H1 (cell line): ENCODE measurements at regions not wholly inside any gene's neighbourhood (a gene's known extent, or its start where the extent isn't known, plus 50 kb on each side); places are given as distances from the start of the nearest gene placed in this dataset.

Source experiments
- CTCF ChIA-PET: fragments of 300-600 bp; sonication (Branson Sonifier 250); formaldehyde crosslinking; loops from one replicate; lab custom pipeline; 2021; ENCODE audit not compliant: partially characterized antibody; lab: Charles Lee
- POLR2A ChIA-PET: fragments of 300-600 bp; sonication (Branson Sonifier 250); formaldehyde crosslinking; loops from one replicate; lab custom pipeline; 2021; ENCODE audit warnings: inconsistent platforms; ENCODE audit not compliant: partially characterized antibody; lab: Charles Lee
- DNase-seq, 2 experiments: peaks; one replicate each; pipeline versions ENCODE4 v3.0.0 to v3.0.0-alpha.2; 2010 to 2022; ENCODE audit warnings: low spot score in 2 of 2, low read depth in 1 of 2, mixed read lengths in 1 of 2
- FAIRE-seq: peaks from 2 replicates; lab custom pipeline; 2011; peaks lifted over from hg19 to GRCh38; lab: Jason Lieb, UNC
- H2AFZ ChIP-seq: 2 replicates; pipeline ENCODE4 v1.8.1; 2012; ENCODE audit warnings: low read length, inconsistent platforms
- H2AK5ac ChIP-seq: 2 replicates; pipeline ENCODE4 v1.6.1; 2013; ENCODE audit warnings: low read depth, low read length
- H2BK120ac ChIP-seq: replicated peaks from 2 replicates; pipeline ENCODE3; 2013; ENCODE audit warnings: low read depth, low read length, inconsistent platforms
- H2BK12ac ChIP-seq: 2 replicates; pipeline ENCODE4 v1.6.1; 2013; ENCODE audit warnings: low read depth, low read length
- H2BK15ac ChIP-seq: 2 replicates; pipeline ENCODE4 v1.6.1; 2013; ENCODE audit warnings: low read length
- H2BK20ac ChIP-seq: 2 replicates; pipeline ENCODE4 v1.6.1; 2013; ENCODE audit warnings: low read length
- H2BK5ac ChIP-seq: 2 replicates; pipeline ENCODE4 v1.6.1; 2013; ENCODE audit warnings: low read depth, low read length
- H3K14ac ChIP-seq: 2 replicates; pipeline ENCODE4 v1.6.1; 2013; ENCODE audit warnings: inconsistent platforms; ENCODE audit not compliant: insufficient read length
- H3K18ac ChIP-seq: 2 replicates; pipeline ENCODE4 v1.6.1; 2013; ENCODE audit warnings: low read length; ENCODE audit errors: extremely low read depth
- H3K23ac ChIP-seq: 2 replicates; pipeline ENCODE4 v1.6.1; 2013; ENCODE audit warnings: inconsistent platforms; ENCODE audit not compliant: insufficient read length
- H3K23me2 ChIP-seq: 2 replicates; pipeline ENCODE4 v1.6.1; 2013; ENCODE audit warnings: low read depth, low read length
- H3K27ac ChIP-seq: 2 replicates; pipeline ENCODE4 v1.6.1; 2011; ENCODE audit warnings: low read depth, low read length, inconsistent platforms
- H3K27me3 ChIP-seq, 4 experiments: replicated peaks in 1 of 4; 1 replicate in 1 of 4; 2 replicates in 3 of 4; pipeline versions ENCODE4 v1.6.1 to v1.8.1; 2011 to 2013; ENCODE audit warnings: low read length in 3 of 4, mild to moderate bottlenecking in 3 of 4, inconsistent platforms in 2 of 4, mixed read lengths in 2 of 4, moderate library complexity in 1 of 4; ENCODE audit not compliant: control insufficient read depth in 3 of 4, insufficient read depth in 3 of 4; ENCODE audit errors: extremely low read depth in 1 of 4
- H3K36me3 ChIP-seq, 4 experiments: 2 replicates each; pipeline versions ENCODE4 v1.6.1 to v1.8.1; 2011 to 2013; ENCODE audit warnings: mild to moderate bottlenecking in 4 of 4, low read length in 3 of 4, moderate library complexity in 2 of 4, control low read depth in 1 of 4, inconsistent platforms in 1 of 4; ENCODE audit not compliant: insufficient read depth in 4 of 4, control insufficient read depth in 2 of 4
- H3K4ac ChIP-seq: replicated peaks from 2 replicates; pipeline ENCODE3; 2013; ENCODE audit warnings: low read length, low read depth, mixed read lengths, inconsistent platforms; ENCODE audit not compliant: insufficient read length
- H3K4me1 ChIP-seq, 4 experiments: replicated peaks in 1 of 4; 1 replicate in 1 of 4; 2 replicates in 3 of 4; pipeline versions ENCODE4 v1.6.1 to v1.8.1; 2011 to 2013; ENCODE audit warnings: low read length in 3 of 4, inconsistent platforms in 2 of 4, mixed read lengths in 1 of 4; ENCODE audit not compliant: insufficient read depth in 4 of 4, control insufficient read depth in 3 of 4
- H3K4me2 ChIP-seq, 2 experiments: 2 replicates each; pipeline versions ENCODE4 v1.6.1 to v1.8.1; 2011 to 2013; ENCODE audit warnings: low read depth in 2 of 2, low read length in 2 of 2, control low read depth in 1 of 2, inconsistent platforms in 1 of 2, mild to moderate bottlenecking in 1 of 2; ENCODE audit not compliant: insufficient read depth in 1 of 2
- H3K4me3 ChIP-seq, 4 experiments: fragments of 200-600, 300-600 bp in 1 of 4; sonication (generic), shearing (Covaris generic), sonication (Bioruptor Twin) in 1 of 4; 2 replicates each; pipeline versions ENCODE4 v1.5.1 to v1.8.1; 2011 to 2016; ENCODE audit warnings: low read length in 4 of 4, low read depth in 3 of 4, control low read depth in 2 of 4, inconsistent platforms in 2 of 4, mild to moderate bottlenecking in 2 of 4, mixed read lengths in 1 of 4, moderate library complexity in 1 of 4; ENCODE audit not compliant: insufficient read depth in 2 of 4; ENCODE audit errors: extremely low read depth in 1 of 4
- H3K56ac ChIP-seq: replicated peaks from 2 replicates; pipeline ENCODE3; 2013; ENCODE audit warnings: low read depth, mild to moderate bottlenecking, mixed read lengths, low read length, inconsistent platforms; ENCODE audit not compliant: insufficient read length
- H3K79me1 ChIP-seq: 2 replicates; pipeline ENCODE4 v1.6.1; 2013; ENCODE audit warnings: low read depth, low read length, control low read depth
- H3K79me2 ChIP-seq, 2 experiments: 2 replicates each; pipeline versions ENCODE4 v1.6.1 to v1.8.1; 2012 to 2013; ENCODE audit warnings: low read length in 2 of 2, mild to moderate bottlenecking in 2 of 2, inconsistent platforms in 1 of 2; ENCODE audit not compliant: insufficient read depth in 2 of 2, control insufficient read depth in 1 of 2
- H3K9ac ChIP-seq, 4 experiments: replicated peaks in 1 of 4; 1 replicate in 1 of 4; 2 replicates in 3 of 4; pipeline versions ENCODE4 v1.6.1 to v1.8.1; 2011 to 2013; ENCODE audit warnings: low read depth in 3 of 4, low read length in 3 of 4, control low read depth in 2 of 4, mild to moderate bottlenecking in 2 of 4, moderate library complexity in 2 of 4, inconsistent platforms in 1 of 4; ENCODE audit errors: extremely low read depth in 1 of 4
- H3K9me3 ChIP-seq, 2 experiments: 2 replicates each; pipeline versions ENCODE4 v1.6.1 to v1.8.1; 2012 to 2013; ENCODE audit warnings: mild to moderate bottlenecking in 2 of 2, moderate library complexity in 2 of 2, control low read depth in 1 of 2, inconsistent platforms in 1 of 2, low read depth in 1 of 2, low read length in 1 of 2, mixed read lengths in 1 of 2; ENCODE audit not compliant: insufficient read depth in 2 of 2
- H4K20me1 ChIP-seq, 2 experiments: replicated peaks in 1 of 2; 2 replicates each; pipeline versions ENCODE3 to v1.8.1; 2011 to 2013; ENCODE audit warnings: inconsistent platforms in 2 of 2, low read length in 2 of 2, mild to moderate bottlenecking in 1 of 2; ENCODE audit not compliant: insufficient read depth in 2 of 2, control insufficient read depth in 1 of 2
- H4K5ac ChIP-seq: 2 replicates; pipeline ENCODE4 v1.6.1; 2013; ENCODE audit warnings: low read length, low read depth, mixed read lengths, inconsistent platforms; ENCODE audit not compliant: insufficient read length
- H4K8ac ChIP-seq: 2 replicates; pipeline ENCODE4 v1.8.0; 2013; ENCODE audit warnings: mild to moderate bottlenecking, moderate library complexity, low read length, inconsistent platforms; ENCODE audit not compliant: insufficient read depth; ENCODE audit errors: extremely low read depth
- H4K91ac ChIP-seq: replicated peaks from 2 replicates; pipeline ENCODE3; 2013; ENCODE audit warnings: low read length, mixed read lengths, inconsistent platforms; ENCODE audit not compliant: insufficient read length
- CBX5 ChIP-seq: fragments of 300-800, 300-1000 bp; sonication (generic); IDR thresholded peaks from 2 replicates; pipeline ENCODE4 v1.7.1; 2016; ENCODE audit warnings: antibody characterized with exemption, low read length, low read depth
- CEBPB ChIP-seq: IDR thresholded peaks from 2 replicates; pipeline ENCODE4 v1.6.1; 2012; ENCODE audit warnings: low read depth, low read length
- CHD1 ChIP-seq: IDR thresholded peaks from 2 replicates; pipeline ENCODE4 v1.6.1; 2012; ENCODE audit warnings: low read depth, low read length, improper control_type of control experiment
- CREB1 ChIP-seq: IDR thresholded peaks from 2 replicates; pipeline ENCODE4 v1.6.1; 2012; ENCODE audit warnings: inconsistent platforms
- CTBP2 ChIP-seq: IDR thresholded peaks from 2 replicates; pipeline ENCODE4 v1.7.0; 2011; ENCODE audit warnings: borderline replicate concordance, mild to moderate bottlenecking, moderate library complexity, mixed read lengths, low read length; ENCODE audit not compliant: insufficient read depth, insufficient read length
- GABPA ChIP-seq: IDR thresholded peaks from 2 replicates; pipeline ENCODE4 v1.6.1; 2011; ENCODE audit warnings: mild to moderate bottlenecking, low read length, moderate library complexity, borderline replicate concordance; ENCODE audit not compliant: insufficient read depth
- JUN ChIP-seq: IDR thresholded peaks from 2 replicates; pipeline ENCODE4 v1.6.1; 2011; ENCODE audit warnings: low read depth, mild to moderate bottlenecking, improper control_type of control experiment, low read length
- RNF2 ChIP-seq: fragments of 200-900, 300-1000 bp; sonication (generic); IDR thresholded peaks from 2 replicates; pipeline ENCODE4 v1.7.1; 2016; ENCODE audit warnings: borderline replicate concordance, low read depth, mild to moderate bottlenecking, antibody characterized with exemption, low read length; ENCODE audit not compliant: poor library complexity, severe bottlenecking; ENCODE audit errors: missing control alignments
- TBP ChIP-seq: IDR thresholded peaks from 2 replicates; pipeline ENCODE4 v1.6.1; 2011; ENCODE audit warnings: low read depth, low read length, improper control_type of control experiment
- USF2 ChIP-seq: IDR thresholded peaks from 2 replicates; pipeline ENCODE4 v1.6.1; 2011; ENCODE audit warnings: low read length, improper control_type of control experiment
- YY1 ChIP-seq: IDR thresholded peaks from 2 replicates; pipeline ENCODE4 v1.6.1; 2011; ENCODE audit warnings: low read depth, mild to moderate bottlenecking, low read length
- ZNF274 ChIP-seq: IDR thresholded peaks from 2 replicates; pipeline ENCODE4 v1.7.0; 2012; ENCODE audit warnings: low read length, borderline replicate concordance; ENCODE audit errors: extremely low read depth
- WGBS, 2 experiments: shearing (Covaris generic) in 1 of 2; methylation state at CpG; one replicate each; pipeline versions ENCODE4 v1.1.6 to v1.1.7; 2013 to 2015; ENCODE audit warnings: low lambda C conversion rate in 2 of 2, mixed read lengths in 2 of 2, inconsistent platforms in 1 of 2, low coverage in 1 of 2, missing lambda C conversion rate in 1 of 2; ENCODE audit not compliant: insufficient replicate concordance in 2 of 2, insufficient coverage in 1 of 2, insufficient read length in 1 of 2; ENCODE audit errors: extremely low coverage in 1 of 2, missing lambda C conversion rate in 1 of 2; 5-methylcytosine and 5-hydroxymethylcytosine counted together
- TF ChIP-seq, protein P1 (sequence below): IDR thresholded peaks from 2 replicates; pipeline ENCODE4 v1.6.1; 2012; ENCODE audit warnings: inconsistent platforms

GRCh38 chr18:78543201-78543725 lies 436.4 kb upstream of the SALL3 start:
- Histone ChIP-seq H3K4ac (no peak overlapping the region), H3K79me1 (no peaks in the 10 kb centered on the region), H3K9me3 (peaks cover 0 to 6% of the 10 kb centered on the region in 2 experiments; a peak in 1 of 4 replicates), H4K91ac (no peak overlapping the region), H3K23ac (no peak overlapping the region), H4K8ac (no peak overlapping the region), H3K9ac (no peak overlapping the region), H2AFZ (no peak overlapping the region), H3K4me2 (no peak overlapping the region), H4K5ac (no peak overlapping the region), H3K4me3 (no peak overlapping the region), H2BK12ac (no peak overlapping the region), H2AK5ac (no peak overlapping the region), H2BK15ac (no peak overlapping the region), H2BK120ac (no peak overlapping the region), H3K79me2 (no peaks in the 10 kb centered on the region), H3K27ac (no peak overlapping the region), H3K23me2 (no peaks in the 10 kb centered on the region), H3K4me1 (peaks cover 0 to 3% (median 0%) of the 10 kb centered on the region in 4 experiments; a peak in 1 of 7 replicates), H2BK20ac (no peak overlapping the region), H4K20me1 (no peaks in the 10 kb centered on the region), H3K27me3 (no peaks in the 10 kb centered on the region), H2BK5ac (no peak overlapping the region), H3K14ac (no peak overlapping the region), H3K56ac (no peak overlapping the region), H3K18ac (no peak overlapping the region), H3K36me3 (no peaks in the 10 kb centered on the region)
- FAIRE-seq, result no peak
- ChIA-PET CTCF (no interaction called here), POLR2A (no interaction called here)
- peak in 1 of 2 experiments; percentile 22 for DNase-seq
- WGBS, 2 experiments, result 80% methylated on average over 9 of the region's 9 CpGs; no CpG with 5 or more reads in 1 of the 2 experiments
- TF ChIP-seq USF2 (no peak), CTBP2 (no peak), ZNF274 (no peak), GABPA (no peak), CEBPB (no peak), TBP (no peak), CHD1 (no peak), RNF2 (no peak), CREB1 (no peak), JUN (no peak), YY1 (no peak), CBX5 (no peak)
- TF ChIP-seq, protein P1, sequence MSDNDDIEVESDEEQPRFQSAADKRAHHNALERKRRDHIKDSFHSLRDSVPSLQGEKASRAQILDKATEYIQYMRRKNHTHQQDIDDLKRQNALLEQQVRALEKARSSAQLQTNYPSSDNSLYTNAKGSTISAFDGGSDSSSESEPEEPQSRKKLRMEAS, result no peak
